ENCODE measurements at regions not wholly inside any gene's neighbourhood (a gene's known extent, or its start where the extent isn't known, plus 50 kb on each side); places are given as distances from the start of the nearest gene placed in this dataset.
"Not testable (repeated sequence)": the region's sequence is repeated elsewhere in the genome, so short reads cannot be mapped to it uniquely, and the experiment has no call there.

- no peak for DNase-seq (ENCODE audit: low read depth in 1 of 2, low spot score in 2 of 2)
- Histone ChIP-seq H3K36me3 (no peaks in the 10 kb centered on the region), H3K27ac (no peak overlapping the region), H3K9me3 (replicated peaks) (0 out of 2 replicates have a peak, but pooled peaks cover 13% of the 10 kb centered on the region), H3K4me1 (replicated peaks) (no peaks in the 10 kb centered on the region), H3K27me3 (replicated peaks) (no peaks in the 10 kb centered on the region), H3K4me3 (no peak overlapping the region)
Measured at GRCh38 chr18:39596221-39596620, 2030.6 kb upstream of the CELF4 start.

GRCh38 chr18:39594206-39594605 lies 2028.6 kb upstream of the CELF4 start:
- H3K27ac ChIP-seq = no peak overlapping the region
- no peak for DNase-seq (ENCODE audit: low read depth in 1 of 2, low spot score in 2 of 2)
- no peak overlapping the region for H3K4me3 ChIP-seq
- H3K4me1 ChIP-seq (replicated peaks) = no peaks in the 10 kb centered on the region
- H3K27me3 ChIP-seq (replicated peaks) = no peaks in the 10 kb centered on the region
- H3K36me3 ChIP-seq = no peaks in the 10 kb centered on the region
- H3K9me3 ChIP-seq (replicated peaks) = 0 out of 2 replicates have a peak, but pooled peaks cover 13% of the 10 kb centered on the region

DNA sequence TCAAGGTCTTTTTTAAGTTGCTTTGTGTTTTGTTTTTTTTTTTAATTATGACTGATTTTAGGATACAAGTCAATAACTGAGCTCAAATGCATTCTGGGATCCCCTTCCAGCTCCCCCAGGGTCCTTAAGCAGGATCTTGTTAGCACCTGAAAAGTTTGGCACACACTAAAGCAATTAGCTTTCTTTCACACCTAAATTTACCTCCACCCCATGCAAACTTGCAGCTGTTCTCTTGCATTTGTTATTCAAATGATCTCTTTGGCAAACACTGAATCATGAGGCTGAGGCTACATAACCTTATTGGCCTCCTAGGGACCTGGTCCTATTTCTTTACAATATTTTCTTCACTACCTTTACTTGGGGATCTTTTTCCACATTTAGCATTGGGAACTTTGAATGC lies 2026.1 kb upstream of the CELF4 start:
- Histone ChIP-seq H3K4me1 (replicated peaks) (no peaks in the 10 kb centered on the region), H3K4me3 (no peak overlapping the region), H3K9me3 (replicated peaks) (0 out of 2 replicates have a peak, but pooled peaks cover 11% of the 10 kb centered on the region), H3K36me3 (no peaks in the 10 kb centered on the region), H3K27me3 (replicated peaks) (no peaks in the 10 kb centered on the region), H3K27ac (no peak overlapping the region)
- DNase-seq (ENCODE audit: low read depth in 1 of 2, low spot score in 2 of 2) = no peak

GRCh38 chr18:39589496-39589895 lies 2023.9 kb upstream of the CELF4 start:
- H3K27me3 ChIP-seq (replicated peaks) = no peaks in the 10 kb centered on the region
- no peaks in the 10 kb centered on the region for H3K36me3 ChIP-seq
- H3K9me3 ChIP-seq (replicated peaks) = peaks cover 12% of the 10 kb centered on the region
- no peak for DNase-seq (ENCODE audit: low read depth in 1 of 2, low spot score in 2 of 2)
- H3K4me1 ChIP-seq (replicated peaks) = no peaks in the 10 kb centered on the region
- H3K27ac ChIP-seq = no peak overlapping the region
- H3K4me3 ChIP-seq = no peak overlapping the region

DNA sequence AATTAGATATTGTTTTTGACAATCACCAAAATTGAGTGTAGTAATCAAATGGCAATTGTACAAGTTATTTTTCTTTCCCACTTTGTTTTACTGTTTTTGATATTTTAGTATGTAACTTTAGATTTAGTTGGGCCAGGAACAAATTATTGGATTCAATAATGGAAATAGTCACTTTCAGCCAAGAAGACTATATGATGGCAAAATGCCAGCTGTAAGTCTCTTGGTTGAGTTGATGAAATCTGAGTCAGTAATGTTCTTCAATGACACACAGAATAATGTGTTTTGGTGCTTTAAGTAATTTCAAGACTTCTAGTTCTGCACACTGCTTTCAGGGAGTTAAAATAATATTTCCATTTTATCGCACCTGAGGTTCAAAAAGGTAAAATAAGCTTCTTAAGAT lies 2022.0 kb upstream of the CELF4 start:
- Histone ChIP-seq H3K27me3 (replicated peaks) (no peaks in the 10 kb centered on the region), H3K4me3 (no peak overlapping the region), H3K36me3 (no peaks in the 10 kb centered on the region)

DNA sequence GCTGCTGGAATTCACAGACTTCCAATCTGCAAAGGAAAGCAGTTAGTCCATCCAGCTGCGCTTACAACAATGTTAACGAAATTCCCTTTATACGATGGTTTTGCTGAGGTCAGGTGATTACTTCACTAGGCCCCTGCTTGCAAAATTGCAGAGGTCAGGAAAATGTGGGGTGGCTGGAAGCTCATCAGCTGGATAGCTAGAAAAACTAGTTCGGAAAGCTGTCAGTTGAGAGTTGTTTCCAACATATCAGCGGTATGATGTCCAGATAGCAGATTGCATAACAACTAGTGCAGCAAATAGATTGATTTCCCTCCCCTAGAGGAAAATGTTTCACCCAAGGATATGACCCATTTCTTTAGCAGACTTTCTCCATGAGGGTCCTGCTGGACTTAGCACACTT lies 2021.1 kb upstream of the CELF4 start:
- Histone ChIP-seq H3K36me3 (no peaks in the 10 kb centered on the region), H3K27me3 (replicated peaks) (no peaks in the 10 kb centered on the region), H3K4me1 (replicated peaks) (no peaks in the 10 kb centered on the region), H3K9me3 (replicated peaks) (peaks cover 11% of the 10 kb centered on the region), H3K27ac (no peak overlapping the region), H3K4me3 (no peak overlapping the region)
- DNase-seq (ENCODE audit: low read depth in 1 of 2, low spot score in 2 of 2) = no peak

More for the DNA sequence above, 2022.0 kb upstream of the CELF4 start:
- no peak for DNase-seq (ENCODE audit: low read depth in 1 of 2, low spot score in 2 of 2)
- H3K27ac ChIP-seq = no peak overlapping the region
- H3K4me1 ChIP-seq (replicated peaks) = no peaks in the 10 kb centered on the region
- peaks cover 11% of the 10 kb centered on the region for H3K9me3 ChIP-seq (replicated peaks)

DNA sequence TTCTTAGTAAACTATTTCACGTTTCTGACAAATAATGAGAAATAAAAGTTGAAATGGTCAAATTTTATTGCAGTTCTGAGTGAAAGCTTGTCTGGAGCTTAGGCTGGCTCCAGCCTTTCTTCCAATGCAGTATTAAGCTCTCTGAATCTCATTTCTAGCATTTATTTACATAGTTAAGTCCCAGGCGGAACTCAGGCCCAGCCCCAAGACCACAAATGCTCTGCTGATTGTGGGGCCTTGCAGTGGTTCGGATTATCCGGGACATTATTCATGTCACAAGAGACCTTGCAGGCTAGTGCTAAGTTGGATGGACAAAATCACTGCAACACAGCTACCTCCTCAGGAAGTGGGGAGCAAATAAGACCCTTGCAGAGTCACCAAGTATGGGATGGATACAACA lies 2009.3 kb upstream of the CELF4 start:
- Histone ChIP-seq H3K27ac (no peak overlapping the region), H3K4me3 (no peak overlapping the region), H3K9me3 (replicated peaks) (peaks cover 5% of the 10 kb centered on the region; the same call in 1 of the 2 replicates), H3K4me1 (replicated peaks) (no peaks in the 10 kb centered on the region), H3K36me3 (no peaks in the 10 kb centered on the region), H3K27me3 (replicated peaks) (no peaks in the 10 kb centered on the region)
- DNase-seq (ENCODE audit: low read depth in 1 of 2, low spot score in 2 of 2) = no peak

DNA sequence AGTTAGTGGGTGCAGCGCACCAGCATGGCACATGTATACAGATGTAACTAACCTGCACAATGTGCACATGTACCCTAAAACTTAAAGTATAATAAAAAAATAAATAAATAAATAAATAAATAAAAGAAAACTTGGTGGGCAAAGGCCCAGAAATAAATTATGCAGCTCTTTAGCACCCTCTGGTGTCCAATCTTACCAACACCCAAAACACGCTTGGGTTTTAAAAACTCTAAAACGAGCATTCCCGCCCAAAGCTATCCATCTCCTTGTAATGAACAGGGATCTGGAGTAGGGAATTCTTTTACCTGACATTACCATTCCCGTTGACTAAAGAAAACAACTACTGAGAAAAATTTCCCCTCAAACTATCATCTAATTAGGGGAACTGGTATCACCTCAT lies 2005.9 kb upstream of the CELF4 start:
- DNase-seq (ENCODE audit: low read depth in 1 of 2, low spot score in 2 of 2) = no peak
- H3K4me3 ChIP-seq = no peak overlapping the region

GRCh38 chr18:39565551-39566230 lies 2000.1 kb upstream of the CELF4 start:
- not testable (repeated sequence) for H3K4me1 ChIP-seq (replicated peaks); H3K36me3 ChIP-seq; H3K27ac ChIP-seq; H3K4me3 ChIP-seq; H3K27me3 ChIP-seq (replicated peaks); H3K9me3 ChIP-seq (replicated peaks); DNase-seq (ENCODE audit: low read depth in 1 of 2, low spot score in 2 of 2)

More for the DNA sequence above, 2005.9 kb upstream of the CELF4 start:
- H3K27me3 ChIP-seq (replicated peaks) = no peaks in the 10 kb centered on the region
- no peak overlapping the region for H3K27ac ChIP-seq
- no peaks in the 10 kb centered on the region for H3K36me3 ChIP-seq
- no peaks in the 10 kb centered on the region for H3K4me1 ChIP-seq (replicated peaks)
- peaks cover 5% of the 10 kb centered on the region; the same call in 1 of the 2 replicates for H3K9me3 ChIP-seq (replicated peaks)

DNA sequence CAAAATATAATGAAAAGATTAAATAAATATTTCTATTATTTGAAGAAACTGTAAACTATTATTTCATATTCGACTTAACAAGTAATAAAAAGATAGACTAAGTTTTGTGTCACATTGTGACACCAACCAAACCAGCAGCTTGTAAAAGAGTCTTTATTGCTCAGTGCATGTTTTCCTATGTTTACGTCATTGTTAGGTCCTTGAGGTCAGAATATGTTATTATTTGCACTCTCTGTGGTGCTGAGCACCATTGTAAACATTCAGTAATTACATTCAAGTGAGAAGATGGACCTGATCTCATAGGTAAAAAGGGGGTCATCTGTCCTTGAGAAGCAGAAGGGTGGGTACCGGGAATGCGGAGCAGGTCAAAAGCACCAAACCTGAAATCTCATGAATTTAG lies 1999.1 kb upstream of the CELF4 start:
- no peak overlapping the region for H3K27ac ChIP-seq
- H3K27me3 ChIP-seq (replicated peaks) = no peaks in the 10 kb centered on the region
- DNase-seq (ENCODE audit: low read depth in 1 of 2, low spot score in 2 of 2) = no peak
- H3K4me3 ChIP-seq = no peak overlapping the region
- H3K36me3 ChIP-seq = no peaks in the 10 kb centered on the region
- no peaks in the 10 kb centered on the region for H3K4me1 ChIP-seq (replicated peaks)
- no peaks in the 10 kb centered on the region; the same call in 1 of the 2 replicates for H3K9me3 ChIP-seq (replicated peaks)

- DNase-seq (ENCODE audit: low read depth in 1 of 2, low spot score in 2 of 2) = no peak
- no peaks in the 10 kb centered on the region for H3K36me3 ChIP-seq
- H3K9me3 ChIP-seq (replicated peaks) = no peaks in the 10 kb centered on the region; the same call in none of the 2 replicates
- no peaks in the 10 kb centered on the region for H3K27me3 ChIP-seq (replicated peaks)
- H3K27ac ChIP-seq = no peak overlapping the region
- H3K4me3 ChIP-seq = no peak overlapping the region
- H3K4me1 ChIP-seq (replicated peaks) = no peaks in the 10 kb centered on the region
Measured at GRCh38 chr18:39561126-39561525, 1995.5 kb upstream of the CELF4 start.

GRCh38 chr18:39558658-39559057 lies 1993.1 kb upstream of the CELF4 start:
- no peak overlapping the region for H3K4me3 ChIP-seq
- no peak for DNase-seq (ENCODE audit: low read depth in 1 of 2, low spot score in 2 of 2)

DNA sequence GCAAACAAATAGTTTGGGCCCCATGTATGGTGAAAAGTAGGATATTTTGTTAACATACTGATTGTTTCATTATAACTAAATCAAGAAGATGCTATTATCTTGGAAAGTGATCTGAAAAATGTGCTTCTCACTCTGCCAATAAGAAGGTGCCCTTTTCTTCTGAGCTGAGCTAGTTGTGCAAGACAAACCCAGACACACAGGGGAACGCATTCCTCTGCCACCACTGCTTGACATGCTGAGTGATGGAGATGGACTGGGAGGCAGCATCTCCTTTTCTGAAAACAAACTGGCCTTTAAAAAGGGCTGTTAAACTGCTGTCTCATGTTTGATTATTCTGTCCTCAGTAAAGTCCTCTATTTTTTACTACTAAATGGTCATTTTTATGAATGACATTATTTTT lies 1989.9 kb upstream of the CELF4 start:
- Histone ChIP-seq H3K27me3 (replicated peaks) (no peaks in the 10 kb centered on the region), H3K36me3 (no peaks in the 10 kb centered on the region), H3K27ac (no peak overlapping the region), H3K4me3 (no peak overlapping the region), H3K4me1 (replicated peaks) (no peaks in the 10 kb centered on the region), H3K9me3 (replicated peaks) (no peaks in the 10 kb centered on the region; the same call in none of the 2 replicates)
- DNase-seq (ENCODE audit: low read depth in 1 of 2, low spot score in 2 of 2) = no peak

More at GRCh38 chr18:39558658-39559057, 1993.1 kb upstream of the CELF4 start:
- Histone ChIP-seq H3K9me3 (replicated peaks) (no peaks in the 10 kb centered on the region; the same call in none of the 2 replicates), H3K27me3 (replicated peaks) (no peaks in the 10 kb centered on the region), H3K36me3 (no peaks in the 10 kb centered on the region), H3K27ac (no peak overlapping the region), H3K4me1 (replicated peaks) (no peaks in the 10 kb centered on the region)

GRCh38 chr18:39550701-39551100 lies 1985.1 kb upstream of the CELF4 start:
- DNase-seq (ENCODE audit: low read depth in 1 of 2, low spot score in 2 of 2) = no peak

GRCh38 chr18:39549144-39549543 lies 1983.5 kb upstream of the CELF4 start:
- Histone ChIP-seq H3K4me3 (no peak overlapping the region), H3K36me3 (no peaks in the 10 kb centered on the region), H3K9me3 (replicated peaks) (no peaks in the 10 kb centered on the region; the same call in 1 of the 2 replicates), H3K4me1 (replicated peaks) (no peaks in the 10 kb centered on the region), H3K27ac (no peak overlapping the region), H3K27me3 (replicated peaks) (no peaks in the 10 kb centered on the region)
- DNase-seq (ENCODE audit: low read depth in 1 of 2, low spot score in 2 of 2) = no peak

More at GRCh38 chr18:39550701-39551100, 1985.1 kb upstream of the CELF4 start:
- no peaks in the 10 kb centered on the region; the same call in 1 of the 2 replicates for H3K9me3 ChIP-seq (replicated peaks)
- no peak overlapping the region for H3K4me3 ChIP-seq
- no peaks in the 10 kb centered on the region for H3K4me1 ChIP-seq (replicated peaks)
- H3K27ac ChIP-seq = no peak overlapping the region
- H3K36me3 ChIP-seq = no peaks in the 10 kb centered on the region
- H3K27me3 ChIP-seq (replicated peaks) = no peaks in the 10 kb centered on the region
